ENCODE measurements at regions not wholly inside any gene's neighbourhood (a gene's known extent, or its start where the extent isn't known, plus 50 kb on each side); places are given as distances from the start of the nearest gene placed in this dataset.

- no TSS peak for BruUV-seq (replicated peaks)
- WGBS (ENCODE audit: low lambda C conversion rate), result 55% methylated on average over 5 of the region's 5 CpGs
- no peak for DNase-seq (ENCODE audit: low spot score)
These were observed 76.6 kb upstream of the DOK5 start for GRCh38 chr20:54398814-54399213.

GRCh38 chr20:54405540-54405939 lies 69.9 kb upstream of the DOK5 start:
- no peaks in the 10 kb centered on the region for H4K20me1 ChIP-seq (ENCODE audit: insufficient read depth, low read length)
- H3K27me3 ChIP-seq (ENCODE audit: control insufficient read depth in 1 of 2, insufficient read depth in 2 of 2, low read length in 2 of 2), result no peaks in the 10 kb centered on the region
- no TSS peak for BruUV-seq (replicated peaks)
- whole genome bisulfite sequencing (ENCODE audit: low lambda C conversion rate), result 46% methylated on average over 2 of the region's 2 CpGs
- CTCF ChIA-PET (ENCODE audit: low intra/inter-chr PET ratio, low total read pairs), result no interaction called here
- no peak overlapping the region for H3K27ac ChIP-seq (ENCODE audit: extremely low read length, insufficient read depth, low read length)
- H3K9ac ChIP-seq (ENCODE audit: insufficient read depth, low read depth, low read length), result no peak overlapping the region
- H3K9me3 ChIP-seq (ENCODE audit: low read length), result no peaks in the 10 kb centered on the region
- H3K4me2 ChIP-seq (ENCODE audit: low read depth, low read length), result no peak overlapping the region
- DNase-seq (ENCODE audit: low spot score) (no peak), FAIRE-seq (no peak), ATAC-seq (no peak)
- POLR2A ChIA-PET, result no interaction called here
- no peaks in the 10 kb centered on the region for H3K4me1 ChIP-seq (ENCODE audit: insufficient read depth, low read length)
- in situ Hi-C loops (cut with HindIII; ENCODE audit: extremely low pct_ligation_motif_present, low pct_unique_long_range_greater_than_20kb), result no loop called here
- H3K36me3 ChIP-seq (replicated peaks in 1 of 2; ENCODE audit: control insufficient read depth in 1 of 2, insufficient read depth in 2 of 2, low read length in 2 of 2), result no peaks in the 10 kb centered on the region
- intact Hi-C loops (cut with micrococcal nuclease; ENCODE audit: unreplicated experiment), result no loop called here
- H3K79me2 ChIP-seq (ENCODE audit: insufficient read depth, low read length), result no peaks in the 10 kb centered on the region
- H3K4me3 ChIP-seq (replicated peaks in 1 of 3; ENCODE audit: insufficient read depth in 1 of 3, low read depth in 2 of 3, low read length in 3 of 3), result no peak overlapping the region
- H2AFZ ChIP-seq (ENCODE audit: low read length), result no peak overlapping the region
- no peak for TF ChIP-seq KLF16 (CRISPR knock-in tag; IDR thresholded peaks at IDR 0.05)
- TF ChIP-seq MED1 (CRISPR knock-in tag; IDR thresholded peaks at IDR 0.05), result no peak
- no peak for TF ChIP-seq ZNF337 (CRISPR knock-in tag; IDR thresholded peaks at IDR 0.05; ENCODE audit: borderline replicate concordance, low read depth)
- no peak for TF ChIP-seq ZZZ3 (CRISPR knock-in tag; IDR thresholded peaks at IDR 0.05; ENCODE audit: borderline replicate concordance)
- TF ChIP-seq ZNF792 (CRISPR knock-in tag; IDR thresholded peaks at IDR 0.05), result no peak
- no peak for TF ChIP-seq SOX13 (IDR thresholded peaks at IDR 0.05)
- no peak for TF ChIP-seq SOX13 (CRISPR knock-in tag; conservative IDR thresholded peaks at IDR 0.05 in 1 of 2, IDR thresholded peaks at IDR 0.05 in 1 of 2)
- TF ChIP-seq ZSCAN31 (CRISPR knock-in tag; IDR thresholded peaks at IDR 0.05; ENCODE audit: low read depth), result no peak
- no peak for TF ChIP-seq ZNF354B (CRISPR knock-in tag; IDR thresholded peaks at IDR 0.05)
- no peak for TF ChIP-seq ZIK1 (CRISPR knock-in tag; IDR thresholded peaks at IDR 0.05; ENCODE audit: borderline replicate concordance, low read depth)

More at GRCh38 chr20:54398814-54399213, 76.6 kb upstream of the DOK5 start:
- Histone ChIP-seq H3K4me3 (replicated peaks in 1 of 3; ENCODE audit: insufficient read depth in 1 of 3, low read depth in 2 of 3, low read length in 3 of 3) (no peak overlapping the region), H3K79me2 (ENCODE audit: insufficient read depth, low read length) (no peaks in the 10 kb centered on the region), H3K9me3 (ENCODE audit: low read length) (no peaks in the 10 kb centered on the region), H2AFZ (ENCODE audit: low read length) (no peak overlapping the region), H3K36me3 (replicated peaks in 1 of 2; ENCODE audit: control insufficient read depth in 1 of 2, insufficient read depth in 2 of 2, low read length in 2 of 2) (no peaks in the 10 kb centered on the region), H4K20me1 (ENCODE audit: insufficient read depth, low read length) (no peaks in the 10 kb centered on the region), H3K27ac (ENCODE audit: extremely low read length, insufficient read depth, low read length) (no peak overlapping the region), H3K4me2 (ENCODE audit: low read depth, low read length) (no peak overlapping the region), H3K4me1 (ENCODE audit: insufficient read depth, low read length) (no peaks in the 10 kb centered on the region), H3K9ac (ENCODE audit: insufficient read depth, low read depth, low read length) (no peak overlapping the region), H3K27me3 (ENCODE audit: control insufficient read depth in 1 of 2, insufficient read depth in 2 of 2, low read length in 2 of 2) (no peaks in the 10 kb centered on the region)
- ATAC-seq, result no peak
- ChIA-PET CTCF (ENCODE audit: low intra/inter-chr PET ratio, low total read pairs) (no interaction called here), POLR2A (no interaction called here)
- TF ChIP-seq ZBTB10 (CRISPR knock-in tag; IDR thresholded peaks at IDR 0.05; ENCODE audit: borderline replicate concordance), result no peak
- TF ChIP-seq CEBPB (IDR thresholded peaks at IDR 0.05; ENCODE audit: borderline replicate concordance, low read depth, low read length), result peak; percentile 83
- intact Hi-C loops (cut with micrococcal nuclease; ENCODE audit: unreplicated experiment) (no loop called here), in situ Hi-C loops (cut with HindIII; ENCODE audit: extremely low pct_ligation_motif_present, low pct_unique_long_range_greater_than_20kb) (no loop called here)
- no peak for FAIRE-seq
